ENCODE measurements at regions not wholly inside any gene's neighbourhood (a gene's known extent, or its start where the extent isn't known, plus 50 kb on each side); places are given as distances from the start of the nearest gene placed in this dataset.
"Not testable (repeated sequence)": the region's sequence is repeated elsewhere in the genome, so short reads cannot be mapped to it uniquely, and the experiment has no call there.

DNA sequence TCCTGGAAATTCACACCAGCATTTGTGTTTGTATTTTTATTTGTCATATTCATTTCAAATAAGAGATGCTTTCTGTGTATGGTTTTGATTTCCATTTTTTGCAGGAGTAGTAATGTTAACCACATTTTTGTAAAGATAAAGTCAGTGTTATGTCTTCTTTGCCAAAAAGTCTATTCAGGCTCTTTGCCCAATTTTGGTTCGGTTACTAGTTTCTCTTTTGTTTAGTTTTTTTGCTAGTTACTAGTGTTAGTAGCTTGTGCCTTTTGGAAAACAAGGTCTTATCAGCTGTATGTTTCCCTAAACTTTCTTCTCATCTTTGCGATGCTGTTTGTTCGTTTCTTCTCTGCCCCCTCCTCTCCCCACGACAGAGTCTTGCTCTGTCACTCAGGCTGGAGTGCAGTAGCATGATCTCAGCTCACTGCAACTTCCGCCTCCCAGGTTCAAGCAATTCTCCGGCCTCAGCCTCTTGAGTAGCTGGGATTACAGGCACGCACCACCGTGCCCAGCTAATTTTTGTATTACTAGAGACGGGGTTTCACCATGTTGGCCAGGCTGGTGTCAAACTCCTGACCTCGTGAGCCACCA is 112.3 kb upstream of the GRK3 start:
- H3K36me3 Mint-ChIP-seq (ENCODE audit: low read depth), result peaks cover 9% of the 10 kb centered on the region
- TF ChIP-seq, protein P1, sequence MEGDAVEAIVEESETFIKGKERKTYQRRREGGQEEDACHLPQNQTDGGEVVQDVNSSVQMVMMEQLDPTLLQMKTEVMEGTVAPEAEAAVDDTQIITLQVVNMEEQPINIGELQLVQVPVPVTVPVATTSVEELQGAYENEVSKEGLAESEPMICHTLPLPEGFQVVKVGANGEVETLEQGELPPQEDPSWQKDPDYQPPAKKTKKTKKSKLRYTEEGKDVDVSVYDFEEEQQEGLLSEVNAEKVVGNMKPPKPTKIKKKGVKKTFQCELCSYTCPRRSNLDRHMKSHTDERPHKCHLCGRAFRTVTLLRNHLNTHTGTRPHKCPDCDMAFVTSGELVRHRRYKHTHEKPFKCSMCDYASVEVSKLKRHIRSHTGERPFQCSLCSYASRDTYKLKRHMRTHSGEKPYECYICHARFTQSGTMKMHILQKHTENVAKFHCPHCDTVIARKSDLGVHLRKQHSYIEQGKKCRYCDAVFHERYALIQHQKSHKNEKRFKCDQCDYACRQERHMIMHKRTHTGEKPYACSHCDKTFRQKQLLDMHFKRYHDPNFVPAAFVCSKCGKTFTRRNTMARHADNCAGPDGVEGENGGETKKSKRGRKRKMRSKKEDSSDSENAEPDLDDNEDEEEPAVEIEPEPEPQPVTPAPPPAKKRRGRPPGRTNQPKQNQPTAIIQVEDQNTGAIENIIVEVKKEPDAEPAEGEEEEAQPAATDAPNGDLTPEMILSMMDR (conservative IDR thresholded peaks at IDR 0.05), result no peak
- no peaks in the 10 kb centered on the region for H3K27me3 Mint-ChIP-seq (ENCODE audit: low read depth)
- DNase-seq (ENCODE audit: low read depth, low spot score), result no peak
- peaks cover 41% of the 10 kb centered on the region for H3K4me1 Mint-ChIP-seq
- peak overlapping the region; percentile 72 for H3K4me3 Mint-ChIP-seq
- peak overlapping the region; percentile 67 for H3K27ac Mint-ChIP-seq (ENCODE audit: unreplicated experiment)
- H3K9me3 Mint-ChIP-seq, result no peaks in the 10 kb centered on the region

DNA sequence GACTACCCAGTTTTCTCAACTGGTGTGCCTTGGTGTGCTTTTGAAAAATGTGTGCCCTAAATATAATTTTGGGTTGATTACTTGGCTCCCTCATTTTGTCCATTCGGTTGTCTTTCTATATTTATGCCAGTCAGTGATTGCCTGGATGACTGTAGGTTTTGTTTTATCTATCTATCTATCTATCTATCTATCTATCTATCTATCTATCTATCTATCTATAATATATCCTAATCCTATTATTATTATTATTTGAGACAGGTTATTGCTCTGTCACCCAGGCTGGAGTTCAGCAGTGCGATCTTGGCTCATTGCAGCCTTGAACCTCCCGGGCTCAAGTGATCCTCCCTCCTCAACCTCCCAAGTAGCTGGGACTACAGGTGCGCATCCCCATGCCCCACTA is 111.4 kb upstream of the GRK3 start:
- TF ChIP-seq, protein P1 (conservative IDR thresholded peaks at IDR 0.05), result no peak
- no peak for DNase-seq (ENCODE audit: low read depth, low spot score)
- H3K9me3 Mint-ChIP-seq, result no peaks in the 10 kb centered on the region
- no peaks in the 10 kb centered on the region for H3K27me3 Mint-ChIP-seq (ENCODE audit: low read depth)
- H3K4me1 Mint-ChIP-seq, result peaks cover 34% of the 10 kb centered on the region
- no peak overlapping the region for H3K4me3 Mint-ChIP-seq
- peaks cover 9% of the 10 kb centered on the region for H3K36me3 Mint-ChIP-seq (ENCODE audit: low read depth)
- H3K27ac Mint-ChIP-seq (ENCODE audit: unreplicated experiment), result no peak overlapping the region

DNA sequence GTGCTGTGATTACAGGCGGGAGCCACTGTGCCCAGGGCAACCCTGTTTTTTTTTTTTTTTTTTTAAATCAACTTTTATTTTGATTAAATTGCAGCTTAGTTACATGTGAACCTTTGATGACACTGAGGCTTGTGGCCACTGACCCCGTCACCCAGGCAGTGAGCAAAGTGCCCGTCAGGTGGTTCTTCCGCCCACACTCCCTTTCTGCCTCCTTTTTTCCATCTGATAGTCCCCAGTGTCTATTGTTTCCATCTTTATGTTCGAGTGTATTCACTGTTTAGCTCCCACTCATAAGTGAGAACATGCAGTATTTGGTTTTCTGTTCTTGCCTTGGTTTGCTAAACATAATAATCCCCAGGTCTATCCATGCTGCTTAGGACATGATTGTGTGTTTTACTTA is 110.9 kb upstream of the GRK3 start:
- peaks cover 34% of the 10 kb centered on the region for H3K4me1 Mint-ChIP-seq
- no peaks in the 10 kb centered on the region for H3K27me3 Mint-ChIP-seq (ENCODE audit: low read depth)
- no peak for DNase-seq (ENCODE audit: low read depth, low spot score)
- no peak overlapping the region for H3K27ac Mint-ChIP-seq (ENCODE audit: unreplicated experiment)
- peak overlapping the region; percentile 3 for H3K4me3 Mint-ChIP-seq
- no peaks in the 10 kb centered on the region for H3K9me3 Mint-ChIP-seq
- TF ChIP-seq, protein P1 (conservative IDR thresholded peaks at IDR 0.05), result no peak
- peaks cover 9% of the 10 kb centered on the region for H3K36me3 Mint-ChIP-seq (ENCODE audit: low read depth)

DNA sequence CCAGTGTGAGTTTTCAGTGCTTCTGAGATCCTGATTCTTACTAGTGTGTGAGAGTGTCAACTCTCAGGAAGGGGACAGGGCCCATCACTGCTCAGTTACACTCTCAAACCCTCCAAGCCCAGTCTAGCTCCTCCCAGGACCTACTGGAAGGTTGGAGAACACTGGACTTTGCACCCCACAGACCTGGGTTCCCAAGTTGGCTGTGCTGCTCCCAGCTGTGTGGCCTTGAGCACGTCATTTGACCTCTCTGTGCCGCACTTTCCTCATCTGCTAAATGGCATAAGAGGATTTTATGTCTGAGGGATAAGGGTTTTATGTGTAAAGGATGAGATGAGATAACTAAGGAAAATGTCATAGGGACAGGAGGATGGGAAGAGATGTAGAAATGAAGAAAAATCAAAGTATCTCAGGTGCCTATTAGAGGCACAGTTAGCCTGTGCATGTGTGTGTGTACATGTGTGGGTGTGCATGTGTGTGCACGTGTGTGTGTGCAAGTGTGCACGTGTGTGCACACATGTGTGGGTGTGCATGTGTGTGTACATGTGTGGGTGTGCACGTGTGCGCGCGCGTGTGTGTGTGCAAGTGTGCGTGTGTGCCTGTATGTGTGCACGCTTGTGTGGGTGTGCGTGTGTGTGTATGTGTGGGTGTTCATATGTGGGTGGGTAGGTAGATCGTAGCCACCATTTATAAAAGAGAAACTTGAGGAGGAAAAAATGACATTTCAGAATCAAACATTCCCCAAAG is 108.0 kb upstream of the GRK3 start:
- not testable (repeated sequence) for DNase-seq (ENCODE audit: low read depth, low spot score); H3K4me3 Mint-ChIP-seq; H3K27ac Mint-ChIP-seq (ENCODE audit: unreplicated experiment); H3K27me3 Mint-ChIP-seq (ENCODE audit: low read depth); H3K9me3 Mint-ChIP-seq
- peaks cover 19% of the 10 kb centered on the region for H3K4me1 Mint-ChIP-seq
- peaks cover 20% of the 10 kb centered on the region for H3K36me3 Mint-ChIP-seq (ENCODE audit: low read depth)

DNA sequence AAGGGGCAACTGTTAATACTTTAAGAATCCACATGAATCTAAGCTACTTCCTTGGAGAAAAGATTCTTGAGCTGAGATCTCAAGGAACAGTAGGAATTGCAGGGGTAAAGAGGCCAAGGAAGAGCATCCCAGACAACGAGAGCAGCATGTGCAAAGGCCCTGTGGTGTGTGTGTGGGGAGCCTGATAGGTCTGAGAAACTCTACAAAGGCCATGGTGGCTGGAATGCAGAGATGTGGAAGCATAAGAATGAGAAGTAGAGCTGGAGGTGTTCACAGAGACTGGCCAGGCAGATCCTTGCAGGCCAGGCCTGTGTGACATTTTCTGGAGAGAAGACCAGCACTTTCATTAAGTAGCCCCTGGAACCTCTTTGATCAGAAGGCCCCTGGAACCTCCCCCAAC is 105.8 kb upstream of the GRK3 start:
- H3K9me3 Mint-ChIP-seq; H3K27me3 Mint-ChIP-seq (ENCODE audit: low read depth); DNase-seq (ENCODE audit: low read depth, low spot score); H3K27ac Mint-ChIP-seq (ENCODE audit: unreplicated experiment); H3K4me3 Mint-ChIP-seq; H3K4me1 Mint-ChIP-seq: not testable (repeated sequence)
- H3K36me3 Mint-ChIP-seq (ENCODE audit: low read depth), result peaks cover 22% of the 10 kb centered on the region

DNA sequence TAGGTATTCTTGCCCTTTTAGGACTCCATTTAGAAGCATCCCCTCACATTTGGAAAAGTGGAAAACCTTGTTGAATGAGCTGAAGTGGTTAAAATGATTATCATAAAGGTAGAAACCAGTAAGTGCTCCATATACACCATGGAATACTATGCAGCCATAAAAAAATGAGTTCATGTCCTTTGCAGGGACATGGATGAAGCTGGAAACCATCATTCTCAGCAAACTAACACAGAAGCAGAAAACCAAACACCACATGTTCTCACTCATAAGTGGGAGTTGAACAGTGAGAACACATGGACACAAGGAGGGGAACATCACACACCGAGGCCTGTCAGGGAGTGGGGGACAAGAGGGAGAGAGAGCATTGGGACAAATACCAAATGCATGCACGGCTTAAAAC is 103.8 kb upstream of the GRK3 start:
- DNase-seq (ENCODE audit: low read depth, low spot score); H3K9me3 Mint-ChIP-seq; H3K27ac Mint-ChIP-seq (ENCODE audit: unreplicated experiment); H3K27me3 Mint-ChIP-seq (ENCODE audit: low read depth); H3K4me3 Mint-ChIP-seq; H3K4me1 Mint-ChIP-seq: not testable (repeated sequence)
- peaks cover 19% of the 10 kb centered on the region for H3K36me3 Mint-ChIP-seq (ENCODE audit: low read depth)

DNA sequence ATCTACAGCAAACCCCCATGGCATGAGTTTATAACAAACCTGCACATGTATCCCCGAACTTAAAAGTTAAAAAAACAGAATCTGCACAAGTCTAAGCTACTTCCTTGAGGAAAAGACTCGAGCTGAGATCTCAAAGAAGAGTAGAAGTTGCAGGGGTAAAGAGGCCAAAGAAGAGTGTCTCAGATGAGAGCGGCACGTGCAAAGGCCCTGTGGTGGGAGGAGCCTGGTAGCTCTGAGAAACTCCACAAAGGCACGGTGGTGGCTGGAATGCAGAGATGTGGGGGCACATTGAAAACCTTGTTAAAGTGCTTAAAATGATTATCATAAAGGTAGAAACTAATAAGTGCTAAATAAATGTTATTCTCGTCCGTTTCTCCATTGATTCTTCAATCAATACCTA is 103.2 kb upstream of the GRK3 start:
- H3K4me3 Mint-ChIP-seq, result no peak overlapping the region
- no peaks in the 10 kb centered on the region for H3K4me1 Mint-ChIP-seq
- no peak overlapping the region for H3K27ac Mint-ChIP-seq (ENCODE audit: unreplicated experiment)
- TF ChIP-seq, protein P1 (conservative IDR thresholded peaks at IDR 0.05), result no peak
- peaks cover 22% of the 10 kb centered on the region for H3K36me3 Mint-ChIP-seq (ENCODE audit: low read depth)
- no peaks in the 10 kb centered on the region for H3K27me3 Mint-ChIP-seq (ENCODE audit: low read depth)
- no peaks in the 10 kb centered on the region for H3K9me3 Mint-ChIP-seq
- no peak for DNase-seq (ENCODE audit: low read depth, low spot score)

All from neural crest cell (in vitro differentiated cells).